Colon (tissue), 2 donors: ENCODE measurements at regions not wholly inside any gene's neighbourhood (a gene's known extent, or its start where the extent isn't known, plus 50 kb on each side); places are given as distances from the start of the nearest gene placed in this dataset.
"Not testable (repeated sequence)": the region's sequence is repeated elsewhere in the genome, so short reads cannot be mapped to it uniquely, and the experiment has no call there.

ENCODE experiments used
- FAIRE-seq: peaks from 2 replicates; lab custom pipeline; 2012; peaks lifted over from hg19 to GRCh38; lab: Jason Lieb, UNC
- donor health status: control.
- donor health status: control.

- FAIRE-seq: not testable (repeated sequence)
Measured at GRCh38 chr9:63912451-63912850, 1372.6 kb downstream of the FOXD4L5 start.

GRCh38 chr9:63909076-63909475 is 1375.9 kb downstream of the FOXD4L5 start:
- FAIRE-seq: not testable (repeated sequence)

- FAIRE-seq: not testable (repeated sequence)
Measured at GRCh38 chr9:63899637-63900190, 1385.3 kb downstream of the FOXD4L5 start.

GRCh38 chr9:63881386-63881785 is 1403.6 kb downstream of the FOXD4L5 start:
- peak; percentile 51 for FAIRE-seq

- FAIRE-seq: not testable (repeated sequence)
Measured at GRCh38 chr9:63876380-63876779, 1408.6 kb downstream of the FOXD4L5 start.

- FAIRE-seq: no peak
Measured at GRCh38 chr9:63859475-63860215, 1425.4 kb downstream of the FOXD4L5 start.

GRCh38 chr9:63859090-63859474 is 1425.9 kb downstream of the FOXD4L5 start:
- FAIRE-seq: not testable (repeated sequence)

- not testable (repeated sequence) for FAIRE-seq
Measured at GRCh38 chr9:63853140-63853751, 1431.8 kb downstream of the FOXD4L5 start.

- not testable (repeated sequence) for FAIRE-seq
Measured at GRCh38 chr9:63824804-63825203, 1460.2 kb downstream of the FOXD4L5 start.

- not testable (repeated sequence) for FAIRE-seq
Measured at GRCh38 chr9:63823375-63824201, 1461.4 kb downstream of the FOXD4L5 start.

- FAIRE-seq: not testable (repeated sequence)
Measured at GRCh38 chr9:63822615-63823374, 1462.2 kb downstream of the FOXD4L5 start.

GRCh38 chr9:63821293-63821692 is 1463.7 kb downstream of the FOXD4L5 start:
- FAIRE-seq: not testable (repeated sequence)

GRCh38 chr9:63820882-63821281 is 1464.1 kb downstream of the FOXD4L5 start:
- FAIRE-seq: not testable (repeated sequence)

GRCh38 chr9:63820383-63820782 is 1464.6 kb downstream of the FOXD4L5 start:
- not testable (repeated sequence) for FAIRE-seq

- no peak for FAIRE-seq
Measured at GRCh38 chr9:63817622-63818518, 1467.1 kb downstream of the FOXD4L5 start.

GRCh38 chr9:63816751-63817621 is 1468.0 kb downstream of the FOXD4L5 start:
- FAIRE-seq: no peak

GRCh38 chr9:63814970-63815669 is 1469.9 kb downstream of the FOXD4L5 start:
- not testable (repeated sequence) for FAIRE-seq

- FAIRE-seq: not testable (repeated sequence)
Measured at GRCh38 chr9:63813391-63814021, 1471.5 kb downstream of the FOXD4L5 start.
